Gastrocnemius medialis (tissue), 4 donors: ENCODE measurements at regions not wholly inside any gene's neighbourhood (a gene's known extent, or its start where the extent isn't known, plus 50 kb on each side); places are given as distances from the start of the nearest gene placed in this dataset.

Source experiments
- CTCF ChIP-seq, 5 experiments: fragments of 450-650 bp in 3 of 5; fragments of 200-600 bp in 2 of 5; sonication (generic) in 2 of 5; IDR thresholded peaks in 4 of 5; conservative IDR thresholded peaks in 1 of 5; 1 replicate in 4 of 5; 2 replicates in 1 of 5; pipeline ENCODE4 v1.5.1; 2016 to 2019; ENCODE audit warnings: antibody characterized with exemption in 5 of 5, mild to moderate bottlenecking in 3 of 5, moderate library complexity in 3 of 5
- POLR2A ChIP-seq, 2 donors: fragments of 450-650 bp; IDR thresholded peaks; one replicate each; pipeline ENCODE4 v1.6.1; 2017; ENCODE audit warnings: antibody characterized with exemption in 2 of 2, mild to moderate bottlenecking in 2 of 2, moderate library complexity in 2 of 2

GRCh38 chr13:27374126-27374613 is 50.2 kb upstream of the GTF3A start:
- TF ChIP-seq CTCF (IDR thresholded peaks at IDR 0.05 in 4 of 5, conservative IDR thresholded peaks at IDR 0.05 in 1 of 5) (no peak), POLR2A (IDR thresholded peaks at IDR 0.05) (no peak)
